SK-N-SH (cell line): ENCODE measurements at regions not wholly inside any gene's neighbourhood (a gene's known extent, or its start where the extent isn't known, plus 50 kb on each side); places are given as distances from the start of the nearest gene placed in this dataset.

Experiments
- CHD2 ChIP-seq: fragments of 150-350 bp; IDR thresholded peaks from 2 replicates; pipeline ENCODE4 v1.6.1; 2018; ENCODE audit warnings: low read length; ENCODE audit not compliant: partially characterized antibody
- CTCF ChIP-seq: fragments of 200-600 bp; sonication (generic); IDR thresholded peaks from 2 replicates; pipeline ENCODE4 v1.6.1; 2017; ENCODE audit warnings: antibody characterized with exemption, mild to moderate bottlenecking, moderate library complexity
- EP300 ChIP-seq, 2 experiments: IDR thresholded peaks; 2 replicates each; pipeline versions ENCODE4 v1.4.0 to v1.6.1; 2012; ENCODE audit warnings: borderline replicate concordance in 1 of 2, low read depth in 1 of 2, low read length in 1 of 2
- GATA2 ChIP-seq: sonication (generic); formaldehyde crosslinking; IDR thresholded peaks from 2 replicates; pipeline ENCODE4 v1.5.0; 2020; ENCODE audit warnings: mild to moderate bottlenecking, missing genetic modification reagents
- JUND ChIP-seq: IDR thresholded peaks from 2 replicates; pipeline ENCODE4 v1.4.0; 2012
- MAX ChIP-seq: IDR thresholded peaks from 2 replicates; pipeline ENCODE4 v1.4.0; 2012; ENCODE audit warnings: low read depth
- POLR2AphosphoS5 ChIP-seq: IDR thresholded peaks from 2 replicates; pipeline ENCODE4 v1.6.1; 2012; ENCODE audit warnings: low read depth, low read length
- RAD21 ChIP-seq: IDR thresholded peaks from 2 replicates; pipeline ENCODE4 v1.6.1; 2012; ENCODE audit warnings: mild to moderate bottlenecking, low read length
- REST ChIP-seq: IDR thresholded peaks from 2 replicates; pipeline ENCODE4 v1.6.1; 2012; ENCODE audit warnings: mild to moderate bottlenecking, low read depth, low read length, moderate library complexity
- SIN3A ChIP-seq: IDR thresholded peaks from 2 replicates; pipeline ENCODE4 v1.6.1; 2012; ENCODE audit warnings: low read depth, mild to moderate bottlenecking, low read length, moderate library complexity, borderline replicate concordance
- USF1 ChIP-seq: IDR thresholded peaks from 2 replicates; pipeline ENCODE4 v1.4.0; 2012; ENCODE audit warnings: low read depth, borderline replicate concordance

GRCh38 chr3:6524479-6524878 is 336.4 kb upstream of the GRM7 start:
- TF ChIP-seq CTCF (no peak), JUND (no peak), RAD21 (no peak), SIN3A (no peak), POLR2AphosphoS5 (no peak), CHD2 (no peak), GATA2 (no peak), MAX (no peak), EP300 (IDR thresholded peaks at IDR 0.05; ENCODE audit: borderline replicate concordance in 1 of 2, low read depth in 1 of 2, low read length in 1 of 2) (no peak), USF1 (no peak), REST (no peak)
